Neuronal stem cell (in vitro differentiated cells): ENCODE measurements at regions not wholly inside any gene's neighbourhood (a gene's known extent, or its start where the extent isn't known, plus 50 kb on each side); places are given as distances from the start of the nearest gene placed in this dataset.

Experiments used
- DNase-seq: peaks from one replicate; pipeline ENCODE4 v3.0.0-alpha.2; 2013; ENCODE audit warnings: low spot score
- H2AFZ ChIP-seq: one replicate; pipeline ENCODE4 v1.6.1; 2013; ENCODE audit warnings: mild to moderate bottlenecking, low read length, inconsistent platforms
- H2AK5ac ChIP-seq: 2 replicates; pipeline ENCODE4 v1.6.1; 2013; ENCODE audit warnings: low read depth, mild to moderate bottlenecking, inconsistent platforms, low read length, moderate library complexity, mixed read lengths
- H2BK120ac ChIP-seq: 2 replicates; pipeline ENCODE4 v1.6.1; 2013; ENCODE audit warnings: low read depth, mild to moderate bottlenecking, inconsistent platforms, low read length, moderate library complexity, mixed read lengths
- H2BK12ac ChIP-seq: one replicate; pipeline ENCODE4 v1.6.1; 2013; ENCODE audit warnings: low read length, inconsistent platforms
- H2BK15ac ChIP-seq: 2 replicates; pipeline ENCODE4 v1.6.1; 2013; ENCODE audit warnings: mild to moderate bottlenecking, low read length, inconsistent platforms, mixed read lengths
- H2BK5ac ChIP-seq: one replicate; pipeline ENCODE4 v1.6.1; 2013; ENCODE audit warnings: inconsistent platforms, mild to moderate bottlenecking, low read length, moderate library complexity
- H3K14ac ChIP-seq: one replicate; pipeline ENCODE4 v1.6.1; 2013; ENCODE audit warnings: low read length, inconsistent platforms
- H3K18ac ChIP-seq: 2 replicates; pipeline ENCODE4 v1.6.1; 2013; ENCODE audit warnings: low read length, inconsistent platforms
- H3K23ac ChIP-seq: 2 replicates; pipeline ENCODE4 v1.6.1; 2013; ENCODE audit warnings: low read depth, mild to moderate bottlenecking, mixed read lengths, low read length, inconsistent platforms; ENCODE audit not compliant: poor library complexity
- H3K27ac ChIP-seq: replicated peaks from 3 replicates; pipeline ENCODE4 v1.5.1; 2013; ENCODE audit warnings: low read length, inconsistent platforms
- H3K27me3 ChIP-seq, 3 experiments: 2 replicates each; pipeline ENCODE4 v1.6.1; 2013; ENCODE audit warnings: low read length in 3 of 3, mild to moderate bottlenecking in 2 of 3, inconsistent platforms in 1 of 3, low read depth in 1 of 3, mixed read lengths in 1 of 3, moderate library complexity in 1 of 3; ENCODE audit not compliant: control insufficient read depth in 3 of 3, insufficient read depth in 3 of 3
- H3K36me3 ChIP-seq, 2 donors: replicated peaks in 1 of 2; 2 replicates each; pipeline ENCODE4 v1.6.1; 2013; ENCODE audit warnings: low read length in 2 of 2; ENCODE audit not compliant: control insufficient read depth in 2 of 2, insufficient read depth in 2 of 2
- H3K4ac ChIP-seq: 2 replicates; pipeline ENCODE4 v1.6.1; 2013; ENCODE audit warnings: inconsistent platforms, mild to moderate bottlenecking, low read length, moderate library complexity
- H3K4me1 ChIP-seq, 2 donors: 1 replicate in 1 of 2; 2 replicates in 1 of 2; pipeline ENCODE4 v1.6.1; 2013; ENCODE audit warnings: low read length in 2 of 2, low read depth in 1 of 2; ENCODE audit not compliant: control insufficient read depth in 2 of 2, insufficient read depth in 1 of 2
- H3K4me2 ChIP-seq: one replicate; pipeline ENCODE4 v1.6.1; 2013; ENCODE audit warnings: mild to moderate bottlenecking, low read length, inconsistent platforms; ENCODE audit not compliant: insufficient read depth, poor library complexity, severe bottlenecking
- H3K4me3 ChIP-seq, 2 donors: 2 replicates each; pipeline ENCODE4 v1.5.1; 2013; ENCODE audit warnings: low read length in 2 of 2, mild to moderate bottlenecking in 2 of 2, inconsistent platforms in 1 of 2, moderate library complexity in 1 of 2
- H3K79me1 ChIP-seq: one replicate; pipeline ENCODE4 v1.6.1; 2013; ENCODE audit warnings: low read depth, mild to moderate bottlenecking, inconsistent platforms, low read length, moderate library complexity
- H3K9ac ChIP-seq: one replicate; pipeline ENCODE4 v1.6.1; 2013; ENCODE audit warnings: mild to moderate bottlenecking, low read depth, low read length, inconsistent platforms; ENCODE audit not compliant: poor library complexity
- H3K9me3 ChIP-seq, 2 donors: replicated peaks in 1 of 2; 2 replicates each; pipeline versions ENCODE3 to v1.6.1; 2013; ENCODE audit warnings: low read length in 2 of 2, mild to moderate bottlenecking in 2 of 2, inconsistent platforms in 1 of 2, low read depth in 1 of 2, mixed read lengths in 1 of 2, moderate library complexity in 1 of 2; ENCODE audit not compliant: control insufficient read depth in 2 of 2, insufficient read depth in 1 of 2
- H4K8ac ChIP-seq: one replicate; pipeline ENCODE4 v1.6.1; 2013; ENCODE audit warnings: low read depth, mild to moderate bottlenecking, inconsistent platforms, low read length, moderate library complexity
- H4K91ac ChIP-seq: one replicate; pipeline ENCODE4 v1.6.1; 2013; ENCODE audit warnings: low read length, low read depth, mild to moderate bottlenecking, inconsistent platforms; ENCODE audit not compliant: poor library complexity
- WGBS, 2 donors: extraction: QIAGEN DNeasy Blood & Tissue Kit; methylation state at CpG; one replicate each; pipeline ENCODE4 v1.1.7; 2013; ENCODE audit warnings: missing lambda C conversion rate in 2 of 2, mixed read lengths in 1 of 2; ENCODE audit not compliant: insufficient read length in 2 of 2, insufficient replicate concordance in 1 of 2; ENCODE audit errors: extremely low coverage in 2 of 2; 5-methylcytosine and 5-hydroxymethylcytosine counted together

GRCh38 chr21:27134516-27134915 lies 167.6 kb upstream of the ADAMTS5 start:
- H3K9ac ChIP-seq: no peak overlapping the region
- H3K4me2 ChIP-seq: no peak overlapping the region
- no peaks in the 10 kb centered on the region for H3K79me1 ChIP-seq
- no peaks in the 10 kb centered on the region for H3K9me3 ChIP-seq
- H3K14ac ChIP-seq: no peak overlapping the region
- H3K27ac ChIP-seq: no peak overlapping the region
- no peak overlapping the region for H3K18ac ChIP-seq
- no peaks in the 10 kb centered on the region for H3K27me3 ChIP-seq
- no peaks in the 10 kb centered on the region for H3K4me1 ChIP-seq
- no peak overlapping the region for H2BK12ac ChIP-seq
- DNase-seq: no peak
- H3K4me3 ChIP-seq: no peak overlapping the region
- H4K91ac ChIP-seq: no peak overlapping the region
- H3K23ac ChIP-seq: no peak overlapping the region
- no peak overlapping the region for H4K8ac ChIP-seq
- H3K4ac ChIP-seq: no peak overlapping the region
- H2BK15ac ChIP-seq: no peak overlapping the region
- no peak overlapping the region for H2AK5ac ChIP-seq
- no peaks in the 10 kb centered on the region for H3K36me3 ChIP-seq
- H2BK120ac ChIP-seq: no peak overlapping the region
- WGBS, 2 donors: no CpG with 5 or more reads among the region's 1 CpG
- H2AFZ ChIP-seq: no peak overlapping the region
- H2BK5ac ChIP-seq: no peak overlapping the region

- no CpG with 5 or more reads among the region's 2 CpGs for WGBS, 2 donors
- no peak for DNase-seq
- no peak overlapping the region for H3K9ac ChIP-seq
Measured at GRCh38 chr21:27132266-27132665, 165.4 kb upstream of the ADAMTS5 start.

GRCh38 chr21:27130154-27130553 lies 163.3 kb upstream of the ADAMTS5 start:
- H3K14ac ChIP-seq: no peak overlapping the region
- no peaks in the 10 kb centered on the region for H3K79me1 ChIP-seq
- no peak overlapping the region for H2BK5ac ChIP-seq
- H3K4me2 ChIP-seq: no peak overlapping the region
- WGBS, 2 donors: no CpG with 5 or more reads among the region's 3 CpGs
- no peaks in the 10 kb centered on the region for H3K9me3 ChIP-seq
- no peak overlapping the region for H2AK5ac ChIP-seq
- H2BK120ac ChIP-seq: no peak overlapping the region
- H3K4me3 ChIP-seq: no peak overlapping the region
- no peak overlapping the region for H2BK12ac ChIP-seq
- H3K23ac ChIP-seq: no peak overlapping the region
- H3K9ac ChIP-seq: no peak overlapping the region
- H3K18ac ChIP-seq: no peak overlapping the region
- H3K36me3 ChIP-seq: no peaks in the 10 kb centered on the region
- H3K27ac ChIP-seq: no peak overlapping the region
- no peaks in the 10 kb centered on the region for H3K4me1 ChIP-seq
- DNase-seq: no peak
- no peak overlapping the region for H2AFZ ChIP-seq
- H2BK15ac ChIP-seq: no peak overlapping the region
- H3K4ac ChIP-seq: no peak overlapping the region
- no peaks in the 10 kb centered on the region for H3K27me3 ChIP-seq
- no peak overlapping the region for H4K8ac ChIP-seq
- no peak overlapping the region for H4K91ac ChIP-seq

More at GRCh38 chr21:27132266-27132665, 165.4 kb upstream of the ADAMTS5 start:
- no peak overlapping the region for H2BK5ac ChIP-seq
- no peaks in the 10 kb centered on the region for H3K79me1 ChIP-seq
- H3K4me3 ChIP-seq: no peak overlapping the region
- no peak overlapping the region for H3K27ac ChIP-seq
- no peak overlapping the region for H2BK120ac ChIP-seq
- H3K4ac ChIP-seq: no peak overlapping the region
- no peak overlapping the region for H2BK15ac ChIP-seq
- no peaks in the 10 kb centered on the region for H3K4me1 ChIP-seq
- H3K4me2 ChIP-seq: no peak overlapping the region
- no peak overlapping the region for H3K23ac ChIP-seq
- no peaks in the 10 kb centered on the region for H3K27me3 ChIP-seq
- no peak overlapping the region for H3K14ac ChIP-seq
- H2AK5ac ChIP-seq: no peak overlapping the region
- H4K8ac ChIP-seq: no peak overlapping the region
- H4K91ac ChIP-seq: no peak overlapping the region
- H3K18ac ChIP-seq: no peak overlapping the region
- H3K36me3 ChIP-seq: no peaks in the 10 kb centered on the region
- H3K9me3 ChIP-seq: no peaks in the 10 kb centered on the region
- no peak overlapping the region for H2BK12ac ChIP-seq
- H2AFZ ChIP-seq: no peak overlapping the region

- Histone ChIP-seq H3K14ac (no peak overlapping the region), H3K4me3 (no peak overlapping the region), H3K36me3 (no peaks in the 10 kb centered on the region), H3K23ac (no peak overlapping the region), H3K27me3 (no peaks in the 10 kb centered on the region), H4K8ac (no peak overlapping the region), H2BK12ac (no peak overlapping the region), H3K27ac (no peak overlapping the region), H2BK120ac (no peak overlapping the region), H3K9me3 (no peaks in the 10 kb centered on the region), H2BK15ac (no peak overlapping the region), H2AFZ (no peak overlapping the region), H3K18ac (no peak overlapping the region), H3K79me1 (no peaks in the 10 kb centered on the region), H3K4me1 (no peaks in the 10 kb centered on the region), H3K9ac (no peak overlapping the region), H4K91ac (no peak overlapping the region), H3K4me2 (no peak overlapping the region), H3K4ac (no peak overlapping the region), H2AK5ac (no peak overlapping the region), H2BK5ac (no peak overlapping the region)
- no peak for DNase-seq
Measured at GRCh38 chr21:27129694-27130093, 162.8 kb upstream of the ADAMTS5 start.
